Ovary (tissue), 7 donors: ENCODE measurements at regions not wholly inside any gene's neighbourhood (a gene's known extent, or its start where the extent isn't known, plus 50 kb on each side); places are given as distances from the start of the nearest gene placed in this dataset.

ENCODE experiments used
- DNase-seq, 5 donors: peaks; one replicate each; pipeline ENCODE4 v3.0.0-alpha.2; 2019 to 2020
- H3K27ac ChIP-seq, 2 donors: fragments of 200-600 bp; one replicate each; pipeline versions ENCODE4 v1.5.1 to v1.8.0; 2019 to 2022
- H3K27me3 ChIP-seq: fragments of 200-600 bp; one replicate; pipeline ENCODE4 v1.8.0; 2022
- H3K36me3 ChIP-seq: fragments of 200-600 bp; sonication (generic); one replicate; pipeline ENCODE4 v1.5.1; 2019
- H3K4me1 ChIP-seq: one replicate; pipeline ENCODE4 v1.8.1; 2013; ENCODE audit warnings: mild to moderate bottlenecking, moderate library complexity; ENCODE audit not compliant: insufficient read depth
- H3K4me3 ChIP-seq: fragments of 200-600 bp; sonication (generic); one replicate; pipeline ENCODE4 v1.5.1; 2017
- H3K9me3 ChIP-seq, 2 donors: fragments of 200-600 bp in 1 of 2; sonication (generic) in 1 of 2; one replicate each; pipeline versions ENCODE4 v1.5.1 to v1.8.1; 2013 to 2019; ENCODE audit warnings: mild to moderate bottlenecking in 1 of 2, moderate library complexity in 1 of 2
- EP300 ChIP-seq: sonication (generic); formaldehyde crosslinking; IDR thresholded peaks from one replicate; pipeline ENCODE4 v1.6.1; 2017; ENCODE audit warnings: antibody characterized with exemption
- POLR2A ChIP-seq: fragments of 450-650 bp; IDR thresholded peaks from one replicate; pipeline ENCODE4 v1.6.1; 2017; ENCODE audit warnings: antibody characterized with exemption, mild to moderate bottlenecking, moderate library complexity
- WGBS, 3 donors: extraction: QIAGEN DNeasy Blood & Tissue Kit in 1 of 3; methylation state at CpG; one replicate each; pipeline versions ENCODE4 v1.1.5 to v1.1.7; 2013 to 2017; 5-methylcytosine and 5-hydroxymethylcytosine counted together
- intact Hi-C, 4 donors: fragments of 100-400 bp; cut with DNase I; formaldehyde crosslinking; loops; one replicate each; pipeline versions ENCODE4 v1.11.0 to v1.15.1; 2022 to 2023
- TF ChIP-seq, protein P1 (sequence below), 3 donors: fragments of 450-650 bp in 2 of 3; fragments of 200-600 bp in 1 of 3; IDR thresholded peaks; one replicate each; pipeline versions ENCODE4 v1.5.1 to v1.8.0; 2016 to 2022; ENCODE audit warnings: antibody characterized with exemption in 3 of 3, mild to moderate bottlenecking in 1 of 3
- donor health status: DM: no; HTN: no; CAD: no; lungs with moderate emphysema.
- donor health status: DM: no; HTN: no; CAD: no.
- donor health status: Bipolar disorder and iron deficiency.
- donor health status: DM: no; HTN: no; CAD: no.
- donor health status: DM: yes; HTN: yes; CAD: no.

GRCh38 chr3:110314512-110315114 is 757.0 kb upstream of the NECTIN3 start:
- intact Hi-C loops: no loop called here
- Histone ChIP-seq H3K4me3 (no peak overlapping the region), H3K27ac (no peak overlapping the region), H3K4me1 (no peaks in the 10 kb centered on the region), H3K9me3 (no peaks in the 10 kb centered on the region), H3K36me3 (no peaks in the 10 kb centered on the region), H3K27me3 (no peaks in the 10 kb centered on the region)
- WGBS, 3 donors: 63 to 65% (median 64%) methylated on average over 7 of the region's 7 CpGs
- TF ChIP-seq, protein P1, sequence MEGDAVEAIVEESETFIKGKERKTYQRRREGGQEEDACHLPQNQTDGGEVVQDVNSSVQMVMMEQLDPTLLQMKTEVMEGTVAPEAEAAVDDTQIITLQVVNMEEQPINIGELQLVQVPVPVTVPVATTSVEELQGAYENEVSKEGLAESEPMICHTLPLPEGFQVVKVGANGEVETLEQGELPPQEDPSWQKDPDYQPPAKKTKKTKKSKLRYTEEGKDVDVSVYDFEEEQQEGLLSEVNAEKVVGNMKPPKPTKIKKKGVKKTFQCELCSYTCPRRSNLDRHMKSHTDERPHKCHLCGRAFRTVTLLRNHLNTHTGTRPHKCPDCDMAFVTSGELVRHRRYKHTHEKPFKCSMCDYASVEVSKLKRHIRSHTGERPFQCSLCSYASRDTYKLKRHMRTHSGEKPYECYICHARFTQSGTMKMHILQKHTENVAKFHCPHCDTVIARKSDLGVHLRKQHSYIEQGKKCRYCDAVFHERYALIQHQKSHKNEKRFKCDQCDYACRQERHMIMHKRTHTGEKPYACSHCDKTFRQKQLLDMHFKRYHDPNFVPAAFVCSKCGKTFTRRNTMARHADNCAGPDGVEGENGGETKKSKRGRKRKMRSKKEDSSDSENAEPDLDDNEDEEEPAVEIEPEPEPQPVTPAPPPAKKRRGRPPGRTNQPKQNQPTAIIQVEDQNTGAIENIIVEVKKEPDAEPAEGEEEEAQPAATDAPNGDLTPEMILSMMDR (IDR thresholded peaks at IDR 0.05): peak in 2 of 3 donors; percentile 37 to 44
- TF ChIP-seq EP300 (no peak), POLR2A (no peak)
- peak in 4 of 5 donors; percentile 11 to 53 (median 26) for DNase-seq

GRCh38 chr3:110318108-110318507 is 753.5 kb upstream of the NECTIN3 start:
- no peaks in the 10 kb centered on the region for H3K9me3 ChIP-seq
- no peak for DNase-seq
- H3K27ac ChIP-seq: no peak overlapping the region
- no peak overlapping the region for H3K4me3 ChIP-seq
- H3K36me3 ChIP-seq: no peaks in the 10 kb centered on the region
- TF ChIP-seq EP300 (no peak), POLR2A (no peak)
- TF ChIP-seq, protein P1 (IDR thresholded peaks at IDR 0.05): no peak
- WGBS, 3 donors: 84 to 92% (median 87%) methylated on average over 1 of the region's 1 CpG
- no peaks in the 10 kb centered on the region for H3K27me3 ChIP-seq
- intact Hi-C loops: no loop called here
- no peaks in the 10 kb centered on the region for H3K4me1 ChIP-seq

DNA sequence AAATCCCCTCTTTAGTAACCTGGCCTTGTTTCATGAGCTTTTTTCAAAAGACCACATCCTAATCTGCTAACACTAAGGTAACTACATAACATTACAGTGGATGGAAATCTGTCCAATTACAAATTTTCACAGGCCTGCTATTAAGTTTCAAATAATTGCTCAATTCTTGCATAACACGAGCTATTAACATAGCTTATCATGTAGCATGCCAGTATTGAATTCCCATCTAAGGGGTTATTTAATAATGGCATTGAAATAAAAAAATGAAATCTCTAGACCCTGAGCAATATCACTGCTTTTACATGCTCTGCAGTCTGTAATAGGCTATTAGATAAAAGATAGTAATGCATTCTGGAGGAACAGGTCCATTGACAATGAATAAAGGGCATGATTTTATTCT is 748.3 kb upstream of the NECTIN3 start:
- WGBS, 3 donors: 77 to 80% (median 78%) methylated on average over 1 of the region's 1 CpG
- intact Hi-C loops: no loop called here

DNA sequence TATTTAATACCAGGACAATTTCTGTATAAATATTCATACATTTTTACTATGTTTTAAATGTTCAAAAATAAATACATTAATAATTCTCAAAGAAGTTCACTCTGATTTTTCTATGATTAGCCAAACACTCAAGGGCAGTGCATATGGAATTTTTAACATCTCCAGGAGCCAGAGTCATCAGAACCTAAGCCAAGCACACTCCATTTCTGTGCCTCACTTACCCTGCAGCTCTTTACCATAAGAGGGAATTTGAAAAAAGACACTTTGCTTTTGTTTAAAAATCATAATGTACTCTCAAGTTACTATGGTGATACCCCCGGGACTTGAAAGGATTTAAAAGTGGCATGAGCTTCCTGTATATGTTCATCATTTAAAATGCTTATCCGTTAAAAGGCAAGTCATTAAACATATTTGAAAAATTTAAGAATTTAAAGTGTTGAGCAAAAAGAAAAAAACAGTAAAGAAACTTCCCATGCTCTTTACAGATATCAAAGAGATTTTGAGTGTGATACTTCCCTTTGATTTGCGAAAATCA is 747.4 kb upstream of the NECTIN3 start:
- Histone ChIP-seq H3K4me3 (no peak overlapping the region), H3K36me3 (no peaks in the 10 kb centered on the region), H3K4me1 (no peaks in the 10 kb centered on the region), H3K9me3 (no peaks in the 10 kb centered on the region), H3K27ac (no peak overlapping the region), H3K27me3 (no peaks in the 10 kb centered on the region)
- TF ChIP-seq POLR2A: no peak
- TF ChIP-seq EP300: no peak
- TF ChIP-seq, protein P1 (IDR thresholded peaks at IDR 0.05): no peak
- 80 to 89% (median 81%) methylated on average over 3 of the region's 3 CpGs for WGBS, 3 donors
- intact Hi-C loops: no loop called here
- no peak for DNase-seq

More for the DNA sequence above, 748.3 kb upstream of the NECTIN3 start:
- Histone ChIP-seq H3K9me3 (no peaks in the 10 kb centered on the region), H3K4me1 (no peaks in the 10 kb centered on the region), H3K27me3 (no peaks in the 10 kb centered on the region), H3K27ac (no peak overlapping the region), H3K36me3 (no peaks in the 10 kb centered on the region), H3K4me3 (no peak overlapping the region)
- DNase-seq: no peak
- no peak for TF ChIP-seq POLR2A
- TF ChIP-seq EP300: no peak
- TF ChIP-seq, protein P1 (IDR thresholded peaks at IDR 0.05): no peak
